ENCODE measurements at regions not wholly inside any gene's neighbourhood (a gene's known extent, or its start where the extent isn't known, plus 50 kb on each side); places are given as distances from the start of the nearest gene placed in this dataset.
"Not testable (repeated sequence)": the region's sequence is repeated elsewhere in the genome, so short reads cannot be mapped to it uniquely, and the experiment has no call there.

- not testable (repeated sequence) for TF ChIP-seq POLR2A (IDR thresholded peaks at IDR 0.05; ENCODE audit: low read depth, low read length); PAX5 (IDR thresholded peaks at IDR 0.05; ENCODE audit: insufficient read depth, low read length, severe bottlenecking); POLR2AphosphoS5 (IDR thresholded peaks at IDR 0.05; ENCODE audit: low read depth, low read length); TAF1 (IDR thresholded peaks at IDR 0.05; ENCODE audit: low read depth, low read length); SPI1 (IDR thresholded peaks at IDR 0.05; ENCODE audit: low read depth, low read length); POU2F2 (IDR thresholded peaks at IDR 0.05; ENCODE audit: low read depth, low read length)
Measured at GRCh38 chr9:39611449-39612231, 256.2 kb downstream of the SPATA31A1 start.

Measured in GM12891 (cell line).